ENCODE measurements at regions not wholly inside any gene's neighbourhood (a gene's known extent, or its start where the extent isn't known, plus 50 kb on each side); places are given as distances from the start of the nearest gene placed in this dataset.

- no peak for DNase-seq (ENCODE audit: low read depth in 2 of 2)
Observed at GRCh38 chr12:123041042-123041531, 60.6 kb downstream of the ARL6IP4 start.

GRCh38 chr12:123040106-123040505, 59.6 kb downstream of the ARL6IP4 start:
- DNase-seq (ENCODE audit: low read depth in 2 of 2) = no peak

- DNase-seq (ENCODE audit: low read depth in 2 of 2) = no peak
Observed at GRCh38 chr12:123038966-123039365, 58.5 kb downstream of the ARL6IP4 start.

GRCh38 chr12:123038486-123038885, 58.0 kb downstream of the ARL6IP4 start:
- no peak for DNase-seq (ENCODE audit: low read depth in 2 of 2)

- DNase-seq (ENCODE audit: low read depth in 2 of 2) = no peak
Observed at GRCh38 chr12:123037791-123038190, 57.3 kb downstream of the ARL6IP4 start.

GRCh38 chr12:123036466-123037285, 56.2 kb downstream of the ARL6IP4 start:
- DNase-seq (ENCODE audit: low read depth in 2 of 2) = no peak

GRCh38 chr12:123035841-123036240, 55.4 kb downstream of the ARL6IP4 start:
- no peak for DNase-seq (ENCODE audit: low read depth in 2 of 2)

- DNase-seq (ENCODE audit: low read depth in 2 of 2) = no peak
Observed at GRCh38 chr12:123034865-123035264, 54.4 kb downstream of the ARL6IP4 start.

GRCh38 chr12:123034022-123034541, 53.6 kb downstream of the ARL6IP4 start:
- no peak for DNase-seq (ENCODE audit: low read depth in 2 of 2)

- no peak for DNase-seq (ENCODE audit: low read depth in 2 of 2)
Observed at GRCh38 chr12:123033392-123034021, 53.0 kb downstream of the ARL6IP4 start.

GRCh38 chr12:123032736-123033391, 52.4 kb downstream of the ARL6IP4 start:
- DNase-seq (ENCODE audit: low read depth in 2 of 2) = no peak
